ENCODE measurements at regions not wholly inside any gene's neighbourhood (a gene's known extent, or its start where the extent isn't known, plus 50 kb on each side); places are given as distances from the start of the nearest gene placed in this dataset.
"Not testable (repeated sequence)": the region's sequence is repeated elsewhere in the genome, so short reads cannot be mapped to it uniquely, and the experiment has no call there.

DNA sequence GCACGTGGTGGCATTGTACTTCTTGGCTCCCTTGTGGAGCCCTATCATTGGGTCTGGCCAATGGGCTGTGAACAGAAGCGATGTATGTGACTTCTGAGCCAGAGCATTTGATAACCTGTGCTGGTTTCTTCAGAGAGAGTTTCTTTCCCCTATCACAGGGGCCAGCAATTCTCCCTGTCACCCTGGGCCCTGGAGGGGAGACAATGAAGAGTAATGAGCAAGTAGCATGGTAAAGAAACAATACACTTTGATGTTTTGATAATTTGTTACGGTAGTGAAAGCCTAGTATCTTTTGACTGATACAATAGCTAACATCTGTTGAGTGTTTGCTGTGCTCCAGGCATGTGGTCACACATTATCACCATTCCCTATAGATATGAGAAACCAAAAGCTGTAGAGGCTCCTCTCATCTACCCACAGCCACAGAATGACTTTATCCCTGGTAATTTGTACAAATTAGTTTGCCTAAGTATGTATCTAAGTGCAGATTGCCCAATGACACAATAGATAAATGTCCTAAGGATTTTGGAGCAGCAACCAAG, 113.4 kb upstream of the SVIL start:
- DNase-seq, result peak in 1 of 2 experiments; percentile 8

DNA sequence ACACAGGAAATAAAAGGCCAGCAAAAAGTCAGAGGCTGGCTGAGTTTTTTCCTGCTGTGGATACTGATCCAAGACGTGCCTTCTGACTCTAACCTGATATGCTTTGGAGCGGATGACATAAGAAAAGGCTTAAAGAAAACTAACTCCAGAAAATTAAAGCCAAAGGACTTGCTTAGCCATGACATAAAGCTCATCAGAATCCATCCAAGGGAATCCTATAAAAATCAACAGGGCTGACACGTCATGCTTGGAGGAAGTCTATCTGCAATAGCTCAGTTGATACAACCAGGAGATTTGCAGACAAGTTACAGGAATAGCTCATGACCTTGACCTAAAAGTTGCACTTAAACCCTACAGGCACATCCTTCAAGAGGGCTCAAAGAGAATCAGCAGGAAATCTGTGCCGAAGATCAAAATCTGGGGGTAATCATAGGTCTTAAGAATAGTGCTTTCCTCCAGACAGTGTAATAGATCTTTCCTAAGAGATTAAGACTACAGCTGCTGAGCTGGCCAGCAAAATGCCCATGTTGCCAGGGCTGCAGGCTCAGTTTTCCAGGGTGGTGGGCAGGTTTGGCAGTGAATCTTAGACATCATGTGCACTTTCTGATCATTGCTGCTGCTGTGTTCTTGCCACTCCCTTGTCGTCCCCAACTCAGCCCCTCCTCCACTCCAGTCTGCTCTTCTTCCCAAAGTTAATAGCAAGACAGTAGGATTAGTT, 111.5 kb upstream of the SVIL start:
- DNase-seq, result no peak

- no peak for DNase-seq
Observed at GRCh38 chr10:29740981-29741545, 106.3 kb upstream of the SVIL start.

DNA sequence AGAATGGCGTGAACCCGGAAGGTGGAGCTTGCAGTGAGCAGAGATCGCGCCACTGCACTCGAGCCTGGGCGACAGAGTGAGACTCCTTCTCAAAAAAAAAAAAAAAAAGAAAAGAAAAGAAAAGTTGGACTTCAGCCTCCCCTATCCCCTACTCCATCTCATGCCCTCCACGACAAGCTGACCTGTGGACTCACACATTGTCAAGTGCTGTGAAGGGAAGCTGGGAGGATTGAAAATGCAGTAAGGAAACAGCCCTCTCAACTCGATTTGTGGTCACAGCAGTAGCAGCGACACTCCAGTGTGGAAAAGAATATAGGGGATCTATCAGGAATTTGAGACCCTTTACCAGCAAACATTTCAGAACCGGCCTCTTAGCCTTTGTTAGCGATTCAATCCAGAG, 103.6 kb upstream of the SVIL start:
- DNase-seq, result no peak

DNA sequence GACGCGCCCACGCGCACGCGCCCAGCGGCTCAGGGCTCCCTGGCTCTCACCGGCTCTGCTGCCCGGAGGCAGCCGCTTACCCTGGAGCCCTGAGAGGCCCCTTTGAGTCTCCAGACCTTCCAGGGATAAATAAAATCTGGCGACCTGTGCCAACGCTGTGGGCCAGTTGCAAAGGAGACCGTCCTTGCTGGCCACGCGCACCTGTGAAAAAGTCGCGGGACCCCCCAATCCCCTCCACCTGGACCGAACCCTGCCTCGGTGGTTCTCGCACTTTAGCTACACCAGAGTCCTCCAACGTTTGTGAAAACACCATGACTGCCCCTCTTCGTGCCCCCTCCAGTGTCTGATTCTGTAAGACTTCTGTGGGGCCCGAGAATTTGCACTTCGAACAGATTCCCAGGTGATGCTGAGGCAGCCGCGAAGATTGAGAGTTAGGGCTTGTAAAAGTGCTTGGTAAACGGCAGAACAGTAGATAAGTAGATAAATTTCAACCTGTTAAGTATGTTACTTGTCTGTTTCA, 102.4 kb upstream of the SVIL start:
- no peak for DNase-seq

DNA sequence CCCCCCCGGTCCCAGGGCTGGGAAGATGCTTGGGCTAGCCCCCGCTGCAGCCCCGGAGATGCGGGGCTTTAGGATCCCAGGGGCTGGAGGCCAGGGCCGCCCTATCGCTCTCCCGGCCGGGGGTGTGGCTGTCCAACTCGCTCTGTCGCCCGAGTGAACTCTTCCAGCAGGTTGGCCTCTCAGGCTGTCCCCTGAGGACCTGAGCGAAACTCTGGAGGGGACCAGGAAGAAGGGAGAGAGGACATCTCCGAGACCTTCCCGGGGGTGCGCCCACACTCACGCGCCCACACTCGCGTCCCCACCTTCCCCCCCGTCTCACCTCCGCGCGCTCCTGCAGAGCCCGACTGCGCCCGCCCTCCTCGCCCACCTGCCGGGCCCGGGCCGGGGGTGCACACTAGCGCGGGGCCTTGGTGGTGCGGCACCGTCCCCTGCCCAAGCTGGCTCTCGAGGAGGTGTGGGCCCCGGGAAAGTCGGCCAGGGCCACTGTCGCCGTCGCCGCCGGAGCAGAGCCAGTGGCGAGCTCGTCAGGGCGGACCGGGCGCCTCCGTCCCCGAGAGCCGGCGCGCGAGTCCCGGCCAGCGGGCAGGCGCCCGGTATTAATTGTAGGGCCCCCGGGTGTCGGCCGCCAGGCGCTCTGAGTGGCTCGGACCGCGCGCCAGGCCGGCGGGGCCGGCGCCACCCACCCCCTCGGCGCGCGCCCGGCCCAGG, 101.7 kb upstream of the SVIL start:
- DNase-seq, result peak in 1 of 2 experiments; percentile 44

- DNase-seq, result peak; percentile 51 to 68
Observed at GRCh38 chr10:29735628-29736365, 101.0 kb upstream of the SVIL start.

GRCh38 chr10:29734962-29735627, 100.3 kb upstream of the SVIL start:
- DNase-seq, result peak in 1 of 2 experiments; percentile 28

GRCh38 chr10:29734640-29734961, 99.8 kb upstream of the SVIL start:
- no peak for DNase-seq

DNA sequence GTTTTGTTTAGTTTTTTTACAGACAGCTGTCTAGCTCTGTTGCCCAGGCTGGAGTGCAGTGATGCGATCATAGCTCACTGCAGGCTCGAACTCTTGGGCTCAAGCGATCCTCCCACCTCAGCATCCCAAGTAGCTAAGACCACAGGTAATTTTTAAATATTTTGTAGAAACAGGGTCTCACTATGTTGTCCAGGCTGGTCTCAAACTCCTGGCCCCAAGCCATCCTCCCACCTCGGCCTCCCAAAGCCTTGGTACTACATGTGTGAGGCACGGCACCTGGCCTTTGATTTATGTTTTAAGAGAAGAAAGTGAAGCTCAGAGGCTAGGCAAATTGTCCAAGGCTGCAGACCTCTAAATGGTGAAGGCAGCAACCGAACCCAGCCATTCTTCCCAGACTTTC, 98.6 kb upstream of the SVIL start:
- DNase-seq, result no peak

DNA sequence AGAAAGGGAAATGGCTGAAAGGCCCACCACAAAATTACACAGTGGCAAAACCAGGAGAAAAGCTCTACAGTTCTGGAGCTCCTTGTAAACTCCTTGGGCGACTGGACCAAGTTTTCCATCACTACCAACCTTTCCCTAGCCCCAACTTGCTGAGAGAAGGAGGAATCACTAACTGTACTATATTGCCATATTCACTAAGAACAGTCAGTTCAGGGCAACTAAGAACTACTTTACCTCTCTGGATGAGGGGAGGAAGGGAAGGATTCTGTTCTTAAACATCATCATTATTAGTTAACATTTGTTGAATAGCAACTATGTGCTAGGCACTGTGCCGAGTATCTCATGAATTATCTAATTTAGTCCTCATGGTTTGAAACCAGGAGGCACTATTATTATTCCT, 98.1 kb upstream of the SVIL start:
- DNase-seq, result no peak

DNA sequence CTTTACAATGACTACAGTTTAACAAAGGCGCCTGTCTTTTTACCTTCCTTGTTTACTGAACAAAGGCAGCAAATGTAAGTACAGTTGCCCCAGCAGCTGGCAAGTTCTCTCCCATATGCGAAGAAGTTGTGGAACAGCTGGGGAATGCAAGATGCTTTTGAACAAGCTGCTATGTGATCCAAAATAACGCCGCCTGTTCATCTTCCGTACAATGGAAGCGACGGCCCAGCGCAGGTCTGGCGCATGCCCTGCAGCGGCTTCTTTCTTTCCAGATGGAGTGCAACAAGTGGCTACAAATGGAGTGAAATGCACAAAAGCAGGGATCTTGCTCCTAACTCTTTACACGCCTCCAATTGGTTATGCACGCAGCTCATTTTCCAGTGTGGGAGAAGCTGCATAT, 97.0 kb upstream of the SVIL start:
- DNase-seq, result no peak

DNA sequence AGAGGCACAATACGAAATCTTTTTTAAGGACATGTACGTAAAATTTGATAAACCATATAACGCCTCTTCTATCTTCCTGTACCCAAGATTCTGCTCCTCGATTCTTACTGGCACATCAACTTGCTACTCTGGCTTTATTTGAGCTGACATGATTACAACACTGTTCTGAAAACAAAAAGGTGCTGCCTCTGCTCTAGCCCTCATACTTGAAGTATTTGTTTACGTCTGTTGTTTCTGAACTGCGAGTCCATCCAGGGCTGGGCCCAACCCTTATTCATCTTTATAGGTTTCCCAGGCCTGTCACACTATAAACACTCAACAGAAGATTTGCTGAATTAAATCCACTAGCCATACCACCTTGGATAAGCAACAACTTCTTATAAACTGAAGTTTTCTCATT, 96.2 kb upstream of the SVIL start:
- no peak for DNase-seq

- no peak for DNase-seq
Observed at GRCh38 chr10:29730458-29730857, 95.7 kb upstream of the SVIL start.

- no peak for DNase-seq
Observed at GRCh38 chr10:29728541-29729049, 93.8 kb upstream of the SVIL start.

GRCh38 chr10:29725927-29726326, 91.2 kb upstream of the SVIL start:
- not testable (repeated sequence) for DNase-seq

DNA sequence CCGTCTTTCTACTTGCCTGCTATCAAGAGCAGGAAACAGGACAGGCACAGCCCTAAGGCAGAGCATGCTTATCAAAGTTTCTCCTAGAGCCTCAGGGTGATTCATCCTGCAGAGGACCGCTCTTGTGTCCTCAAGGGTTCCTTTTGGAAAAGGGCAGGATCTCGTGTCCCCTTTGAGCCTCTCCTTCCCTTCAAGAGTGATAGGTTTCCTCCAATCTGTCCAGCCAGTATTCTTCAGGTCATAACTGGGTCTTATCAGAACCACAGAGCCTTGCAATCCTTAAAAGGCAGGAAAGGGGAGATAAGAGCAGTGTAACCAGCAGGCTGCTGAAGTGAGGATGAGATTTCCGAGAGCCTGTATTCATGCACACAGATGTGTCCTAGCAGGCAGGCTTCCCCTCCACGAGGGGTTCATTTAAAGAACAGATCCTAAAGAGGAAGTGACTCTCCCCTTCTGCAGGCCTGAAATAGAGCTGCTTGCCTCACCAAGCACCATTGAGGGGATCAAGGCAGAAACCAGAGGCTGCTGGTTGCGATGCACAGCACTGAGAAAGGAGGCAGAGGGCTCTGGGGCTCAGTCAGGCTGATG, 90.5 kb upstream of the SVIL start:
- DNase-seq, result no peak

DNA sequence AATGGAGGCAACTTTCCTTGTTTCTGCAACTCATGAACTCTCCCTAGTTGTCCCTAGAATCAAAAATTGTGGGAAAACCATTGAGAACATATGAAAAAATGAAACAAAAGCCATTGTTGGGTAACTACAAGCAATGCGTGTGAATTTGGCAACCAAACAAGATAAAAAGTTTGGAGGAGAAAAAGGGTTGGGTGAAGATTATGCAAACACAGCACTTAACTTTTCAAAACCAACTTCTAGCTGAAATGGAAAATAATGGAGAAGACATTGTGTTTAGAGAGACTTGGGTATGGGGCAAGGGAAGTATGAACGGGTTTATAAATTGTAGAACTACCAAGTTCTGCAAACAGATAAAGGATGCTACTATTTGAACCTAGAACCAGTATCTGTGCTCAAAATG, 89.0 kb upstream of the SVIL start:
- DNase-seq, result no peak

DNA sequence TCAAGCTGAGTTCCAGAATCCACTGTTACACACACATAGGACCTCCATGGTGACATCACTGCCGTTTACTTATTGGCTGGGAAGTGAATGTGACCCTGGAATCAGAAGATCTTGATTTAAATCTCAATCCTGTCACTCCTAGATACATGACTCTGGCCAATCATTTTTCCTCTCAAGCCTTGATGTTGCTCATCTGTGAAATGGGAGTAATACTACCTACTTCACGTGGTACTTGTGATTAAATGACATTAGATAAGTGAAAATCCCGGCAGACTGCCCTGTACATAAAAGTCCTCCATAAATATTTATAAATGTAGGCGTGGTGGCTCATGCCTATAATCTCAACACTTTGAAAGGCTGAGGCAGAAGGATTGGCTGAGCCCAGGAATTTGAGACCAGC, 88.0 kb upstream of the SVIL start:
- DNase-seq, result no peak

- no peak for DNase-seq
Observed at GRCh38 chr10:29720149-29720548, 85.4 kb upstream of the SVIL start.

- no peak for DNase-seq
Observed at GRCh38 chr10:29719281-29719675, 84.5 kb upstream of the SVIL start.

DNA sequence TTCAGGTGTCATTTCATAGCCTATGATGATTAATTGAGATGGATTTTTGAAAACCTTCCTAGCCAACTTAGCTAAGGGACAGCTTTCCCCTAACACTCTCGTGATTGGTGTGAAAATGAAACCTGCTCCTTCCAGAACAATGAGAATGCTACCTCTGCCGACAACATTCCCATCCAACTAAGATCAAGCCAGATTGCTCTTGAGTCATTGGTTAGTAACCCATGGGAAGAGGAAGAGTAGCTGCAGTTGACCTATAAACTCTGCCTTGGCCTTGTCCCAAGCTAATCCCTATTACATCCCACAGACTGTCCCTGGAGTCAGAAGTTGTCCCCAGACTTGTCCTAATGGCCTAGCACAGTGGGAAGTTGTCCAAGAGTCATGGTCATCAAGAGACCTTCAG, 80.5 kb upstream of the SVIL start:
- no peak for DNase-seq
